Right cardiac atrium (tissue), 5 donors: ENCODE measurements at regions not wholly inside any gene's neighbourhood (a gene's known extent, or its start where the extent isn't known, plus 50 kb on each side); places are given as distances from the start of the nearest gene placed in this dataset.
"Not testable (repeated sequence)": the region's sequence is repeated elsewhere in the genome, so short reads cannot be mapped to it uniquely, and the experiment has no call there.

Experiments used
- ATAC-seq, 2 donors: fragments of 200-7000 bp; cut with Tn5 transposase; one replicate each; pipeline versions ENCODE4 v1.8.0 to v1.9.1; 2020; ENCODE audit warnings: moderate library complexity in 2 of 2, mild to moderate bottlenecking in 1 of 2
- DNase-seq, 3 donors: peaks; one replicate each; pipeline ENCODE4 v3.0.0-alpha.2; 2020
- H3K27ac ChIP-seq: one replicate; pipeline ENCODE4 v1.5.1; 2013; ENCODE audit warnings: mild to moderate bottlenecking, low read length, control low read depth, moderate library complexity
- H3K27me3 ChIP-seq: one replicate; pipeline ENCODE4 v1.6.1; 2013; ENCODE audit not compliant: control insufficient read depth, insufficient read depth
- H3K4me1 ChIP-seq: one replicate; pipeline ENCODE4 v1.6.1; 2013; ENCODE audit warnings: low read length; ENCODE audit not compliant: control insufficient read depth, insufficient read depth
- H3K4me3 ChIP-seq: one replicate; pipeline ENCODE4 v1.5.1; 2013; ENCODE audit warnings: low read length, control low read depth
- H3K9me3 ChIP-seq: one replicate; pipeline ENCODE4 v1.6.1; 2013; ENCODE audit warnings: low read length; ENCODE audit not compliant: control insufficient read depth
- WGBS: extraction: QIAGEN DNeasy Blood & Tissue Kit; methylation state at CpG from one replicate; pipeline ENCODE4 v1.1.7; 2013; 5-methylcytosine and 5-hydroxymethylcytosine counted together
- intact Hi-C, 4 donors: fragments of 100-400 bp; cut with DNase I; formaldehyde crosslinking; loops; one replicate each; pipeline versions ENCODE4 v1.11.0 to v1.14.0; 2022 to 2023
- donor health status: healthy with polysubstance abuse.
- donor health status: DM: no; HTN: yes; CAD: no.
- donor health status: DM: no; HTN: no; CAD: no.
- donor health status: DM: no; HTN: yes; CAD: no; lungs with severe emphysema.
- donor health status: DM: yes; HTN: yes; CAD: no.

DNA sequence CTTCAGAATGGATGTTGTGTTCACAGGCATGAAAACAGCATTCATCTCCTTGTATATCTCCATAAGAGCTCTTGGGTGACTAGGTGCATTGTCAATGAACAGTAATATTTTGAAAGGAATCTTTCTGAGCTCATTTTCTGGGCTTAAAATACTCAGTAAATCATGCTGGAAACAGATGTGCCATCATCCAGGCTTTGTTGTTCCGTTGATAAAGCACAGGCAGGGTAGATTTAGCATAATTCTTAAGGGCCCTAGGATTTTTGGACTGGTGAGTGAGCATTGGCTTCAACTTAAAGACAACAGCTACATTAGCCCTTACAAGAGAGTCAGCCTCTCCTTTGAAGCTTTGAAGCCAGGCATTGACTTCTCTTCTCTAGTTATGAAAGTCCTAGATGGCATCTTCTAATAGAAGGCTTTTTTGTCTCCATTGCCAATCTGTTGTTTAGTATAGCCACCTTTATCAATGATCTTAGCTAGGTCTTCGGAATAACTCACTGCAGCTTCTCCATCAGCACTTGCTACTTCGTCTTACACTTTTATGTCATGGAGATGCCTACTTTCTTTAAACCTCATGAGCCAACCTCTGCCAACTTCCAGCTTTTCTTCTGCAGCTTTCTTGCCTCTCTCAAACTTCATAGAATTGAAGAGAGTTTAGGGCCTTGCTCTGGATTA, 79.6 kb upstream of the PSMA6 start:
- H3K9me3 ChIP-seq: no peaks in the 10 kb centered on the region
- DNase-seq: no peak
- no peaks in the 10 kb centered on the region for H3K4me1 ChIP-seq
- intact Hi-C loops: loop anchor here in 2 of 4 donors (5.0 to 10.0 kb wide), 2 partner anchors 202 to 205 kb away; no protein-coding TSS in a partner anchor
- no peak overlapping the region for H3K27ac ChIP-seq
- WGBS: 89% methylated on average over 3 of the region's 3 CpGs
- no peak for ATAC-seq
- no peak overlapping the region for H3K4me3 ChIP-seq
- H3K27me3 ChIP-seq: no peaks in the 10 kb centered on the region

DNA sequence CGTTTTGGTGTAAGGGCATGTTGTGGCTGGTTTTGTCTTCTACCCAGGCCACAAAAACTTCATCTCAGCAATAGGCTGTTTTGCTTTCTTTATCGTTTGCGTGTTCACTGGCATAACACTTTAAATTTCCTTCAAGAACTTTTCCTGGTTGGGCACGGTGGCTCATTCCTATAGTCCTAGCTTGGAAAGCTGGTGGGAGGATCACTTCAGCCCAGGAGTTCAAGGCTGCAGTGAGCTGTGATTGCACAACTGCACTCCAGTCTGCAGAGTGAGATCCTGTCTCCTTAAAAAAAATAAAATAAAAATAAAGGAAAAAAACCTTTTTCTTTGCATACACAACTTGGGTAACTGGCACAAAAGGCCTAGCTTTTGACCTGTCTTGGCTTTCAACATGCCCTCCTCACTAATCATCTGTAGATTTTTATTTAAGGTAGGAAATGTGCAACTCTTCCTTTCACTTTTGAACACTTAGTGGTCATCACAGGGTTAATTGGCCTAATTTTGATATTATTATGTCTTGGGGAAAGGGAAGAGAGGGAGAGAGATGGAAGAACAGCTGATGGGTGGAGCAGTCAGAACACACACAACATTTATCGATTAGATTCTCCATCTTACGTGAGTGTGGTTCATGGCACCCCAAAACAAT, 78.9 kb upstream of the PSMA6 start:
- ATAC-seq: no peak
- Histone ChIP-seq H3K27ac (no peak overlapping the region), H3K4me3 (no peak overlapping the region), H3K4me1 (no peaks in the 10 kb centered on the region), H3K27me3 (no peaks in the 10 kb centered on the region), H3K9me3 (no peaks in the 10 kb centered on the region)
- intact Hi-C loops: loop anchor here in 2 of 4 donors (5.0 to 10.0 kb wide), 2 partner anchors 202 to 204 kb away; no protein-coding TSS in a partner anchor
- 85% methylated on average over 6 of the region's 6 CpGs for WGBS
- no peak for DNase-seq

GRCh38 chr14:35213869-35214387, 78.3 kb upstream of the PSMA6 start:
- intact Hi-C loops: loop anchor here in 2 of 4 donors (5.0 to 10.0 kb wide), 2 partner anchors 201 to 203 kb away; no protein-coding TSS in a partner anchor
- H3K27ac ChIP-seq: no peak overlapping the region

DNA sequence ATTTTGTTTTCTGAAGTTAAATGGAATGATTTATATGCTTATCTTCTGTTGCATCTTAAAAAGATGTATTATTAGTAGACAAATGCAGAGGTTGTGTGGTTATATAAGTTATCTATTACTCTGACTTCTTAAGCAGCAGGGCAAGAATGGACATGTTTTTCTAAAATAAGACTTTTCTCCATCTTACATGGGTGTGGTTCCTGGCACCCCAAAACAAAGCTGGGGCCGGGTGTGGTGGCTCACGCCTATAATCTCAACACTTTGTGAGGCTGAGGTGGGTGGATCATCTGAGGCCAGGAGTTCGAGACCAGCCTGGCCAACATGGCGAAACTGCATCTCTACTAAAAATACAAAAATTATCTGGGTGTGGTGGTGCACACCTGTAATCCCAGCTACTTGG, 77.8 kb upstream of the PSMA6 start:
- intact Hi-C loops: loop anchor here in 2 of 4 donors (5.0 to 10.0 kb wide), 2 partner anchors 200 to 203 kb away; no protein-coding TSS in a partner anchor
- ATAC-seq: not testable (repeated sequence)
- 82% methylated on average over 4 of the region's 4 CpGs for WGBS

More at GRCh38 chr14:35213869-35214387, 78.3 kb upstream of the PSMA6 start:
- ATAC-seq: no peak
- Histone ChIP-seq H3K9me3 (no peaks in the 10 kb centered on the region), H3K4me3 (no peak overlapping the region), H3K4me1 (no peaks in the 10 kb centered on the region), H3K27me3 (no peaks in the 10 kb centered on the region)
- no peak for DNase-seq

DNA sequence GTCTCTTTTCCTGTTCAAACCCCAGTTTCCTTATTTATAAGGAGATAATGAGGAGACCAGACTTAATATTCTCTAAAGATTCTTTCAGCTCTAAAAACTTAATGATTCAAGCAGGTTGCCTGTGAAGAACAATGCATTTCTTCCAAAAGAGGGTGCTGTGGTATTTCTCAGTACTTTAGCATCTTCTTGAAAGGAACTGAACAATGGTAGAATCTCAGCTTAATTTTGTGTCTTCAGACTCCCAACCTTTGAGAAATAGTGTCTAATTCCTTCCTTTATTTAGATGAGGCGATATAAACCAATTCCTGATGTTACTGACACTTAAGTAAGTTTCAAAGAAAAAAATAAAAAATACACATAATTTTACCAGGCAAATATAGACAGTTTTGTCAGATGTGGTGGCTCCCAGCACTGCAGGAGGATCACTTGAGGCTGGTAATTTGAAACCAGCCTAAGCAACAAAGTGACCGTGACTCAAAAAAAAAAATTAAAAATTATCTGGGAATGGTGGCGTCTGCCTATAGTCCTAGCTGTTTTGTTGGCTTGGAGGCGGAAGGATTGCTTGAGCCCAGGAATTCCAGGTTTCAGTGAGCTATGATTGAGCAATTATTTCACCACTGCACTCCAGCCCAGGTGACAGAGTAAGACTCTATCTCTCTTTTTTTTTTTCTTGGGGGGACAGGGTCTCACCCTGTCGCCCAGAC, 76.9 kb upstream of the PSMA6 start:
- 65% methylated on average over 5 of the region's 5 CpGs for WGBS
- Histone ChIP-seq H3K27ac (no peak overlapping the region), H3K4me3 (no peak overlapping the region), H3K9me3 (no peaks in the 10 kb centered on the region), H3K27me3 (no peaks in the 10 kb centered on the region), H3K4me1 (no peaks in the 10 kb centered on the region)
- peak in 1 of 2 donors; percentile 51 for ATAC-seq
- DNase-seq: no peak
- intact Hi-C loops: loop anchor here in 3 of 4 donors (5.0 to 10.0 kb wide), 3 partner anchors 192 to 200 kb away; no protein-coding TSS in a partner anchor

More for the DNA sequence above, 77.8 kb upstream of the PSMA6 start:
- H3K4me1 ChIP-seq, H3K4me3 ChIP-seq, H3K27me3 ChIP-seq, H3K9me3 ChIP-seq, DNase-seq, H3K27ac ChIP-seq: not testable (repeated sequence)

DNA sequence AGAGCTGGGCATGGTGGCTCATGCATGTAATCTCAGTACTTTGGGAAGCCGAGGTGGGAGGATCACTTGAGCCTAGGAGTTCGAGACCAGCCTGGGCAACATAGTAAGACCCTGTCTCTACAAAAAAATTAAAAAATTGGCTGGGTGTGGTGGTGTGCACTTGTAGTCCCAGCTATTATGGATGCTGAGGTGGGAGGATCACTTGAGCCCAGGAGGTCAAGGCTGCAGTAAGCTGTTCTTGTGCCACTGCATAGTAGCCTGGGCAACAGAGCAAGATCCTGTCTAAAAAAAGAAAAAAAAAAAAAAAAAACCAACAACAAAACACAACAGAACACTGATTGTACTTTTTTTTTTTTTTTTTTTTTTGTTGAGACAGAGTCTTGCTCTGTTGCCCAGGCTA, 74.0 kb upstream of the PSMA6 start:
- intact Hi-C loops: loop anchor here in 3 of 4 donors (5.0 to 10.0 kb wide), 3 partner anchors 189 to 197 kb away; no protein-coding TSS in a partner anchor
- not testable (repeated sequence) for H3K4me1 ChIP-seq, DNase-seq, H3K9me3 ChIP-seq, H3K27ac ChIP-seq, ATAC-seq, H3K4me3 ChIP-seq, H3K27me3 ChIP-seq
- 92% methylated on average over 2 of the region's 2 CpGs for WGBS

DNA sequence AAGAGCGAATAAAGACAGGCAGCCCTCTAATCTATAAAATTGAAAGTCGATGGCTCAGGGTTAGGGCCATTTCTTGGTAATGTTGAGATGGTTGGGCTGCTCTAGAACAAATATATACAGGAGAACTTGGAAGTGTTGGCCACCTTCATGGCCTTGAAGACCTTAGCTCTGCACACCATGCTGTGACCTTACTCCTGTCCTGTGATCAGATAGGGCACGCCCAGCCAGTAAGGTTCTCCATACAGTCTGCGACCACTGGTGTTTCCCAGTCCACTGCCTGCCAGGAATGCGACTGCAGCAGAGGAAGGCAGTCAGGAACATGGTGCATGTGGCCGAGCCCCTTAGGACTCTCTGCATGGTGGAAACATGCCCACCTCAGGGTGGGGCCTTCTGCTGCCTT, 73.2 kb upstream of the PSMA6 start:
- ATAC-seq (no peak), DNase-seq (no peak)
- intact Hi-C loops: loop anchor here in 3 of 4 donors (5.0 to 10.0 kb wide), 3 partner anchors 188 to 196 kb away; no protein-coding TSS in a partner anchor
- no peak overlapping the region for H3K4me3 ChIP-seq
- H3K27me3 ChIP-seq: no peaks in the 10 kb centered on the region
- H3K9me3 ChIP-seq: no peaks in the 10 kb centered on the region
- H3K27ac ChIP-seq: no peak overlapping the region
- over 99% methylated on average over 6 of the region's 6 CpGs for WGBS
- H3K4me1 ChIP-seq: peaks cover 3% of the 10 kb centered on the region

DNA sequence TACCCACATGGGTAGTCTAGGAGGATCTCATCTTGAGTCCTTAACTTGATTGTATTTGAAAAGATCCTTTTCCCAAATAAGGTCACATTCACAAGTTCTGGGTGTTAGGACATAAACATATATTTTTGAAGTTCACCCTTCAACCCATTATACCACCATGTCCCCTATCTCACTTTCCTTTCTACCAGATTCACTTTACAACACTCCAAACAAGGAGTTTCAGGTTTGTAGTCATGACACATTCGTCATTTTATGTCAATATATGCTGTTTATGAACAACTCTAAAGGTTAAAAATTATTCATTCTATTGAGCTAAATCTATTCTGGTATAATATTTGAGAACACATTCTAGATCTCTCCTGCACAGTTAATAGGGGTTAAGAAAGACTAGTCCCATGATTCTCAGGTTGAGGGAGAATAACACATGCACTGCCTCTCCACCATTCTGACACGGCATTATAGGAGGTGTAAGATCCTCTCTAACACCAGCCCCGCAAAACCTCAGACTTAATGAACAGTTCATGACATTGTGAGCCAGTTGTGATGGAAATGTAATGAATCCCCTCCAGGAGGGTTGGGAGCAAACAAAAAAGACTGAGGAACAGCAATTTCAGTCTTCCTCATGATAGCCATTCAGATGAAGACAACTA, 72.0 kb upstream of the PSMA6 start:
- Histone ChIP-seq H3K9me3 (no peaks in the 10 kb centered on the region), H3K27ac (no peak overlapping the region), H3K4me3 (no peak overlapping the region), H3K4me1 (peaks cover 3% of the 10 kb centered on the region), H3K27me3 (no peaks in the 10 kb centered on the region)
- DNase-seq (no peak), ATAC-seq (no peak)
- intact Hi-C loops: loop anchor here in 2 of 4 donors (5.0 to 10.0 kb wide), 2 partner anchors 65 to 192 kb away; no protein-coding TSS in a partner anchor
- WGBS: 93% methylated on average over 3 of the region's 3 CpGs

GRCh38 chr14:35220920-35221319, 71.3 kb upstream of the PSMA6 start:
- DNase-seq (no peak), ATAC-seq (no peak)
- Histone ChIP-seq H3K4me1 (peaks cover 3% of the 10 kb centered on the region), H3K27ac (no peak overlapping the region), H3K27me3 (no peaks in the 10 kb centered on the region), H3K9me3 (no peaks in the 10 kb centered on the region), H3K4me3 (no peak overlapping the region)
- 98% methylated on average over 1 of the region's 1 CpG for WGBS
- intact Hi-C loops: loop anchor here in 2 of 4 donors (5.0 to 10.0 kb wide), 2 partner anchors 64 to 191 kb away; no protein-coding TSS in a partner anchor

GRCh38 chr14:35221462-35221861, 70.7 kb upstream of the PSMA6 start:
- no peaks in the 10 kb centered on the region for H3K9me3 ChIP-seq
- 80% methylated on average over 3 of the region's 3 CpGs for WGBS
- peaks cover 3% of the 10 kb centered on the region for H3K4me1 ChIP-seq
- no peak for ATAC-seq
- no peak overlapping the region for H3K4me3 ChIP-seq
- H3K27ac ChIP-seq: no peak overlapping the region
- intact Hi-C loops: loop anchor here in 2 of 4 donors (5.0 to 10.0 kb wide), 2 partner anchors 63 to 191 kb away; no protein-coding TSS in a partner anchor
- no peak for DNase-seq
- H3K27me3 ChIP-seq: no peaks in the 10 kb centered on the region
